HepG2 (cell line): ENCODE measurements at regions not wholly inside any gene's neighbourhood (a gene's known extent, or its start where the extent isn't known, plus 50 kb on each side); places are given as distances from the start of the nearest gene placed in this dataset.

ENCODE experiments used
- ATAC-seq: fragments of 200-7000 bp; cut with Tn5 transposase; 3 replicates; pipeline ENCODE4 v1.9.1; 2020; ENCODE audit warnings: mild to moderate bottlenecking, moderate library complexity
- BruUV-seq: library from RNA; stranded (reverse); fragments of 400-500 nt; replicated peaks from 2 replicates; lab custom pipeline; 2021; lab: Mats Ljungman, UMichigan
- CTCF ChIA-PET: fragments of 300-600 bp; formaldehyde crosslinking; extraction: SDS; loops from one replicate; lab custom pipeline; 2021; ENCODE audit warnings: low total read pairs, inconsistent platforms, low intra/inter-chr PET ratio; lab: Yijun Ruan, JAX
- POLR2A ChIA-PET: fragments of 350-600 bp; sonication (Branson Sonifier 250); formaldehyde crosslinking; loops from one replicate; lab custom pipeline; 2020; ENCODE audit warnings: antibody characterized with exemption, inconsistent platforms; lab: Yijun Ruan, JAX
- DNase-seq: peaks from one replicate; pipeline ENCODE4 v3.0.0-alpha.2; 2015; ENCODE audit warnings: low spot score
- FAIRE-seq: peaks from 3 replicates; lab custom pipeline; 2011; peaks lifted over from hg19 to GRCh38; lab: Jason Lieb, UNC
- H2AFZ ChIP-seq: one replicate; pipeline ENCODE4 v1.6.1; 2011; ENCODE audit warnings: low read length, inconsistent platforms
- H3K27ac ChIP-seq: fragments of 300-600 bp; 3 replicates; pipeline ENCODE4 v1.8.0; 2011; ENCODE audit warnings: mixed run types, mild to moderate bottlenecking, mixed read lengths, low read length, inconsistent platforms; ENCODE audit not compliant: insufficient read depth; ENCODE audit errors: extremely low read length
- H3K27me3 ChIP-seq, 2 experiments: fragments of 200-600 bp in 1 of 2; 2 replicates in 1 of 2; 3 replicates in 1 of 2; pipeline versions ENCODE4 v1.6.0 to v1.8.0; 2011; ENCODE audit warnings: low read length in 2 of 2, mild to moderate bottlenecking in 2 of 2, moderate library complexity in 2 of 2, inconsistent platforms in 1 of 2; ENCODE audit not compliant: insufficient read depth in 2 of 2, control insufficient read depth in 1 of 2
- H3K36me3 ChIP-seq, 2 experiments: fragments of 200-600 bp in 1 of 2; replicated peaks in 1 of 2; 2 replicates in 1 of 2; 3 replicates in 1 of 2; pipeline versions ENCODE4 v1.5.1 to v1.8.0; 2011; ENCODE audit warnings: low read length in 2 of 2, inconsistent platforms in 1 of 2; ENCODE audit not compliant: insufficient read depth in 2 of 2, control insufficient read depth in 1 of 2
- H3K4me1 ChIP-seq: 2 replicates; pipeline ENCODE4 v1.5.1; 2012; ENCODE audit warnings: low read length, inconsistent platforms; ENCODE audit not compliant: insufficient read depth
- H3K4me2 ChIP-seq: 2 replicates; pipeline ENCODE4 v1.6.0; 2011; ENCODE audit warnings: low read depth, low read length, inconsistent platforms
- H3K4me3 ChIP-seq, 3 experiments: fragments of 200-600 bp in 1 of 3; sonication (generic), shearing (Covaris generic) in 1 of 3; replicated peaks in 1 of 3; 2 replicates each; pipeline ENCODE4 v1.5.1; 2011 to 2016; ENCODE audit warnings: low read length in 3 of 3, inconsistent platforms in 2 of 3, low read depth in 2 of 3, mild to moderate bottlenecking in 2 of 3, control low read depth in 1 of 3, mixed read lengths in 1 of 3; ENCODE audit not compliant: insufficient read depth in 1 of 3
- H3K79me2 ChIP-seq: one replicate; pipeline ENCODE4 v1.6.1; 2011; ENCODE audit warnings: low read length, inconsistent platforms; ENCODE audit not compliant: insufficient read depth
- H3K9ac ChIP-seq: 2 replicates; pipeline ENCODE4 v1.6.0; 2011; ENCODE audit warnings: mild to moderate bottlenecking, low read depth, low read length, inconsistent platforms; ENCODE audit not compliant: insufficient read depth
- H3K9me3 ChIP-seq: 2 replicates; pipeline ENCODE4 v1.5.1; 2012; ENCODE audit warnings: mild to moderate bottlenecking, low read length
- H4K20me1 ChIP-seq: 2 replicates; pipeline ENCODE4 v1.6.0; 2011; ENCODE audit warnings: inconsistent platforms, mild to moderate bottlenecking, low read length, moderate library complexity; ENCODE audit not compliant: insufficient read depth
- HDAC2 ChIP-seq: sonication (generic); formaldehyde crosslinking; IDR thresholded peaks from 2 replicates; pipeline ENCODE4 v1.4.0; 2020; ENCODE audit warnings: missing genetic modification reagents
- KLF11 ChIP-seq: IDR thresholded peaks from 2 replicates; pipeline ENCODE4 v1.6.1; 2016; ENCODE audit warnings: missing compliant biosample characterization
- LRRFIP1 ChIP-seq: sonication (generic); formaldehyde crosslinking; conservative IDR thresholded peaks from 2 replicates; pipeline ENCODE4 v1.4.0; 2020; ENCODE audit warnings: missing genetic modification reagents
- MLX ChIP-seq: IDR thresholded peaks from 2 replicates; pipeline ENCODE4 v1.6.1; 2016
- PAXIP1 ChIP-seq: sonication (generic); formaldehyde crosslinking; conservative IDR thresholded peaks from 2 replicates; pipeline ENCODE4 v1.4.0; 2020; ENCODE audit warnings: mild to moderate bottlenecking, missing genetic modification reagents, moderate library complexity
- SRSF9 ChIP-seq: fragments of 200-400 bp; formaldehyde crosslinking; IDR thresholded peaks from 2 replicates; pipeline ENCODE4 v1.6.1; 2018; ENCODE audit warnings: borderline replicate concordance, mild to moderate bottlenecking, low read depth, low read length; ENCODE audit not compliant: insufficient read depth, poor library complexity, severe bottlenecking
- TCF12 ChIP-seq, 2 experiments: fragments of 450-650 bp in 1 of 2; sonication (generic) in 1 of 2; formaldehyde crosslinking in 1 of 2; IDR thresholded peaks; 2 replicates each; pipeline versions ENCODE4 v1.6.1 to v1.8.0; 2017 to 2022; ENCODE audit warnings: antibody characterized with exemption in 1 of 2, mild to moderate bottlenecking in 1 of 2, missing genetic modification reagents in 1 of 2, moderate library complexity in 1 of 2
- ZFP90 ChIP-seq: sonication (generic); formaldehyde crosslinking; IDR thresholded peaks from 2 replicates; pipeline ENCODE4 v1.8.0; 2022; ENCODE audit warnings: missing genetic modification reagents, mild to moderate bottlenecking, inconsistent platforms, borderline replicate concordance
- ZNF281 ChIP-seq: sonication (generic); formaldehyde crosslinking; IDR thresholded peaks from 2 replicates; pipeline ENCODE4 v1.4.0; 2020; ENCODE audit warnings: missing genetic modification reagents, borderline replicate concordance
- ZNF44 ChIP-seq: sonication (generic); formaldehyde crosslinking; IDR thresholded peaks from 2 replicates; pipeline ENCODE4 v1.5.1; 2020; ENCODE audit warnings: mild to moderate bottlenecking, missing genetic modification reagents
- ZNF570 ChIP-seq: sonication (generic); formaldehyde crosslinking; IDR thresholded peaks from 2 replicates; pipeline ENCODE4 v1.4.0; 2020; ENCODE audit warnings: mild to moderate bottlenecking, missing genetic modification reagents, borderline replicate concordance
- ZNF720 ChIP-seq: sonication (generic); formaldehyde crosslinking; IDR thresholded peaks from 2 replicates; pipeline ENCODE4 v1.4.0; 2020; ENCODE audit warnings: missing genetic modification reagents
- ZNF775 ChIP-seq: sonication (generic); formaldehyde crosslinking; IDR thresholded peaks from 2 replicates; pipeline ENCODE4 v1.4.0; 2020; ENCODE audit warnings: missing genetic modification reagents, mild to moderate bottlenecking, moderate library complexity, borderline replicate concordance
- ZNF776 ChIP-seq: sonication (generic); formaldehyde crosslinking; IDR thresholded peaks from 2 replicates; pipeline ENCODE4 v1.4.0; 2020; ENCODE audit warnings: mild to moderate bottlenecking, missing genetic modification reagents
- WGBS: methylation state at CpG from one replicate; pipeline ENCODE4 v1.1.6; 2017; ENCODE audit warnings: low lambda C conversion rate; 5-methylcytosine and 5-hydroxymethylcytosine counted together
- in situ Hi-C: cut with HindIII; loops from 2 replicates; pipeline ENCODE4 v1.10.0; 2017; ENCODE audit warnings: low pct_unique_long_range_greater_than_20kb; ENCODE audit not compliant: extremely low pct_ligation_motif_present
- intact Hi-C: fragments of 100-400 bp; cut with micrococcal nuclease; formaldehyde crosslinking; loops from one replicate; pipeline ENCODE4 v1.10.0; 2022; ENCODE audit not compliant: unreplicated experiment

DNA sequence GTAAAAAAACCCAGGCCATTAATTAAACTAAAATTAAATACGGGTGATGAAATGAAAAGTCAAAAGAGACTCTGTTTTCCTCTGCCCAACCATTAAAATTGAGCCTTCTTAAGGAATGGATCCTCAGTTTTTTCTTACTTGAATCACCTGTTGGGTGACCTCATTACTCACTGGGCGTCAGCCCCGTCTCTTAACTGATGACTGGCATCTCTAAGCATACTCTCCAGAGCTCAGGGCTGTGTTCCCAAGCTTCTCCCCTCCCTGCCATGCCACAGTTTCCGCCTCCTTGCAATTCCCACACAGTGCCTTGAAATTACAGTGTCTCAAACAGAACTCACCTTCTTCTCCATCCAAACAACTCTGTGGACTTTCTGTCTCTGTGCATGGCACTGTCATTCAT lies 421.1 kb upstream of the CELF4 start (continued):
- TF ChIP-seq ZNF775 (CRISPR knock-in tag) (no peak), KLF11 (CRISPR knock-in tag) (no peak), ZNF44 (CRISPR knock-in tag) (no peak), SRSF9 (no peak)

DNA sequence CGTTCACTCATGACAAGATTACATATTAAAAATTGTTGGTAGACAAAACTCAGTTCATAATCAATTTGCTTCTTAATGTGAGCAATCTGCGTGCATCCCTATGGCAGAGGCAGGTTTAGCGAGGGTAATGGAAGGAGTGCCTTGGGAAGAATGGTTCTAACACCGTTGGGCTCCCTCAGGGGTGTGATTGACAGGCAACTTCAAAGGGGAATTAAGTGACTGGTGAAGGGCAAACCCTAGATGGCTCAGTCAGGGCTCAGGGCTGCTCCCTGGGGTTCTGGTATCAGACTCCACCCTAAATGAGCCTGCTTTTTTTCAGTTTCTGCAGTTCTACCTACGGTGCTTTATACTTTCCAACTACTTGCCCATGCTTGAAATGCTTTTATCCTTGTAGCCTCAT lies 419.5 kb upstream of the CELF4 start:
- Histone ChIP-seq H3K27ac (no peak overlapping the region), H3K27me3 (no peaks in the 10 kb centered on the region), H3K4me1 (no peaks in the 10 kb centered on the region), H3K4me3 (no peak overlapping the region), H4K20me1 (no peaks in the 10 kb centered on the region), H3K79me2 (no peaks in the 10 kb centered on the region), H3K4me2 (no peak overlapping the region), H3K9me3 (no peaks in the 10 kb centered on the region), H3K9ac (no peak overlapping the region), H3K36me3 (no peaks in the 10 kb centered on the region), H2AFZ (no peak overlapping the region)
- in situ Hi-C loops (no loop called here), intact Hi-C loops (no loop called here)
- ChIA-PET POLR2A (no interaction called here), CTCF (no interaction called here)
- no peak for ATAC-seq
- BruUV-seq = no TSS peak
- 1% methylated on average over 5 of the region's 5 CpGs for WGBS
- no peak for DNase-seq
- no peak for FAIRE-seq
- TF ChIP-seq MLX = no peak
- no peak for TF ChIP-seq ZNF570 (CRISPR knock-in tag)
- TF ChIP-seq TCF12 (IDR thresholded peaks at IDR 0.05) = no peak
- TF ChIP-seq TCF12 (CRISPR knock-in tag; IDR thresholded peaks at IDR 0.05) = no peak
- no peak for TF ChIP-seq ZNF281 (CRISPR knock-in tag)
- TF ChIP-seq ZNF720 (CRISPR knock-in tag) = no peak
- no peak for TF ChIP-seq HDAC2 (CRISPR knock-in tag)
- no peak for TF ChIP-seq LRRFIP1 (CRISPR knock-in tag)
- no peak for TF ChIP-seq ZFP90 (CRISPR knock-in tag)
- TF ChIP-seq ZNF776 (CRISPR knock-in tag) = no peak
- no peak for TF ChIP-seq PAXIP1
